PFSK-1 (cell line): ENCODE measurements at regions not wholly inside any gene's neighbourhood (a gene's known extent, or its start where the extent isn't known, plus 50 kb on each side); places are given as distances from the start of the nearest gene placed in this dataset.

Source experiments
- FOXP2 ChIP-seq: optimal IDR thresholded peaks from 2 replicates; pipeline ENCODE3; 2011; ENCODE audit warnings: borderline replicate concordance, control low read depth, inconsistent platforms; ENCODE audit not compliant: insufficient read depth; ENCODE audit errors: extremely low read length, extremely low read depth
- REST ChIP-seq, 2 experiments: IDR thresholded peaks; 2 replicates each; pipeline versions ENCODE4 v1.6.1 to v1.8.0; 2011 to 2012; ENCODE audit warnings: low read depth in 2 of 2, low read length in 2 of 2, control low read depth in 1 of 2, inconsistent platforms in 1 of 2, mild to moderate bottlenecking in 1 of 2, moderate library complexity in 1 of 2; ENCODE audit not compliant: insufficient read depth in 1 of 2
- TAF1 ChIP-seq: IDR thresholded peaks from 2 replicates; pipeline ENCODE4 v1.6.1; 2012; ENCODE audit warnings: low read length, control low read depth, borderline replicate concordance; ENCODE audit not compliant: insufficient read depth

DNA sequence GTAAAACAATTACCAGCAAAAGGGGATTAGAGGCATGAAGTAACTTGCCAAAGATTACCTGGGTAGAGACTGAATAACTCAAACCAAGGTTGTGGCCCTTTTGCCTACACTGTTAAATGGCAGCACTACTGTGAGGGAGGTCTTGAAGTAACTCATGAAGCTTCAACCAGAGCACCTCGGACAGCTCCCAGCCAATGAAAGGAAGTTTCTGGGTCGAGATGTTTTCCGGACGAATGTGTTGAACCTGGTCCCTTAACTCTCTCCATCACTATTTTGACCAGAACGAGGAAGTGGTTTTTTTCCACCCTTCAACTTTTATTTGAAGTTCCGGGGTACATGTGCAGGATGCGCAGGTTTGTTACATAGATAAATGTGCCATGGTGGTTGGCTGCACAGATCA lies 133.6 kb upstream of the PRKCQ start:
- TF ChIP-seq REST (IDR thresholded peaks at IDR 0.05; ENCODE audit: insufficient read depth in 1 of 2, low read depth in 2 of 2, low read length in 2 of 2) (peak; percentile 69 to 88), FOXP2 (no peak), TAF1 (no peak)
